A673 (cell line): ENCODE measurements at regions not wholly inside any gene's neighbourhood (a gene's known extent, or its start where the extent isn't known, plus 50 kb on each side); places are given as distances from the start of the nearest gene placed in this dataset.

ENCODE experiments used
- BruUV-seq: library from RNA; stranded (reverse); fragments of 400-500 nt; replicated peaks from 2 replicates; lab custom pipeline; 2021; lab: Mats Ljungman, UMichigan
- CTCF ChIA-PET: fragments of 300-600 bp; sonication (Branson Sonifier 250); formaldehyde crosslinking; loops from one replicate; lab custom pipeline; 2022; ENCODE audit warnings: antibody characterized with exemption; lab: Charles Lee
- POLR2A ChIA-PET: fragments of 300-600 bp; sonication (Branson Sonifier 250); formaldehyde crosslinking; loops from one replicate; lab custom pipeline; 2022; ENCODE audit warnings: antibody characterized with exemption; ENCODE audit not compliant: low non-redundant PET; lab: Charles Lee
- DNase-seq: peaks from one replicate; pipeline ENCODE4 v3.0.0-alpha.2; 2015; ENCODE audit warnings: low spot score
- H3K27ac ChIP-seq: fragments of 200-600 bp; sonication (generic); 2 replicates; pipeline ENCODE4 v1.5.1; 2016; ENCODE audit warnings: mixed run types, low read depth, mild to moderate bottlenecking, mixed read lengths, antibody characterized with exemption, low read length; ENCODE audit not compliant: poor library complexity, severe bottlenecking
- H3K27me3 ChIP-seq: fragments of 200-600 bp; sonication (generic); replicated peaks from 2 replicates; pipeline ENCODE4 v1.6.1; 2017; ENCODE audit warnings: mixed run types, low read depth, mild to moderate bottlenecking, mixed read lengths, antibody characterized with exemption, low read length; ENCODE audit not compliant: insufficient read depth, poor library complexity
- H3K36me3 ChIP-seq: fragments of 200-600 bp; sonication (generic); 2 replicates; pipeline ENCODE4 v1.6.1; 2016; ENCODE audit warnings: mixed run types, mild to moderate bottlenecking, mixed read lengths, antibody characterized with exemption, low read length; ENCODE audit not compliant: insufficient read depth, poor library complexity, severe bottlenecking
- H3K4me1 ChIP-seq: fragments of 200-600 bp; sonication (generic); 2 replicates; pipeline ENCODE4 v1.6.1; 2017; ENCODE audit warnings: mixed run types, mild to moderate bottlenecking, mixed read lengths, antibody characterized with exemption, low read length; ENCODE audit not compliant: insufficient read depth, poor library complexity, severe bottlenecking
- H3K4me3 ChIP-seq: fragments of 200-600 bp; sonication (generic); 2 replicates; pipeline ENCODE4 v1.5.1; 2016; ENCODE audit warnings: low read depth, mixed run types, mild to moderate bottlenecking, mixed read lengths, low read length; ENCODE audit not compliant: poor library complexity, severe bottlenecking
- H3K9me3 ChIP-seq: fragments of 200-600 bp; sonication (generic); 2 replicates; pipeline ENCODE4 v1.6.1; 2016; ENCODE audit warnings: mixed run types, low read depth, mild to moderate bottlenecking, mixed read lengths, antibody characterized with exemption, low read length; ENCODE audit not compliant: poor library complexity, severe bottlenecking
- CTCF ChIP-seq: fragments of 300-800, 200-600 bp; sonication (generic); conservative IDR thresholded peaks from 2 replicates; pipeline ENCODE4 v1.5.1; 2017; ENCODE audit warnings: low read depth, mild to moderate bottlenecking, antibody characterized with exemption, low read length, moderate library complexity, mixed read lengths
- EZH2 ChIP-seq: fragments of 200-600 bp; sonication (generic); IDR thresholded peaks from 2 replicates; pipeline ENCODE4 v1.6.1; 2017; ENCODE audit warnings: borderline replicate concordance, low read depth, mild to moderate bottlenecking, mixed read lengths, antibody characterized with exemption, low read length; ENCODE audit not compliant: poor library complexity, severe bottlenecking
- intact Hi-C: fragments of 100-400 bp; cut with micrococcal nuclease; formaldehyde crosslinking; loops from one replicate; pipeline ENCODE4 v1.10.0; 2022; ENCODE audit not compliant: unreplicated experiment

DNA sequence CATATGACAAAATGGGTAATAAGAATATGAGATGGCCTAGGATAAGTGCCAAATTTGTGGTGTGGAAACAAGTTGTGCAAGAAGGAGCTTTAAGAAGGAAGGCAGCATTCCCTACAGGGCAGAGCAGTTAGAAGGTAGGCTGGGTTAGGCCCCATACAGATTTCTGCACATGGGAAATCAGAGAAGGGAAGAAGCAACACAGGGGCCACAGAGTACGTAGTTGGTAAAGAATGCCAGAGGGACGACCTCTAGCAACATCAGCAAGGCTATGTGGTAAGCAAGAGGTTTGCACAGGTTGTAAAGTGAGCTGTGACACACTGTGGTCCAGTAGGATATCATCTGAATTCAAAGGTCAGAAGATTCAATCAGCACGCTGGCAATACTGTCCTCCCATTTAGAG lies 765.6 kb upstream of the B3GALT2 start:
- Histone ChIP-seq H3K9me3 (no peaks in the 10 kb centered on the region), H3K27me3 (no peaks in the 10 kb centered on the region), H3K4me3 (no peak overlapping the region), H3K36me3 (no peaks in the 10 kb centered on the region), H3K27ac (no peak overlapping the region), H3K4me1 (no peaks in the 10 kb centered on the region)
- BruUV-seq: no TSS peak
- POLR2A ChIA-PET: no interaction called here
- CTCF ChIA-PET: no interaction called here
- intact Hi-C loops: no loop called here
- TF ChIP-seq CTCF (no peak), EZH2 (no peak)
- DNase-seq: no peak

- intact Hi-C loops: no loop called here
- no TSS peak for BruUV-seq
- CTCF ChIA-PET: no interaction called here
Observed at GRCh38 chr1:193944454-193944853, 758.0 kb upstream of the B3GALT2 start.

GRCh38 chr1:193940176-193940575 lies 753.8 kb upstream of the B3GALT2 start:
- no peak for DNase-seq
- no peaks in the 10 kb centered on the region for H3K4me1 ChIP-seq
- no peak for TF ChIP-seq CTCF
- TF ChIP-seq EZH2: no peak
- H3K4me3 ChIP-seq: no peak overlapping the region
- H3K27ac ChIP-seq: no peak overlapping the region
- no peaks in the 10 kb centered on the region for H3K9me3 ChIP-seq
- POLR2A ChIA-PET: no interaction called here
- CTCF ChIA-PET: no interaction called here
- BruUV-seq: no TSS peak
- intact Hi-C loops: no loop called here
- no peaks in the 10 kb centered on the region for H3K27me3 ChIP-seq
- H3K36me3 ChIP-seq: no peaks in the 10 kb centered on the region

More at GRCh38 chr1:193944454-193944853, 758.0 kb upstream of the B3GALT2 start:
- Histone ChIP-seq H3K27ac (no peak overlapping the region), H3K4me1 (no peaks in the 10 kb centered on the region), H3K27me3 (no peaks in the 10 kb centered on the region), H3K36me3 (no peaks in the 10 kb centered on the region), H3K4me3 (no peak overlapping the region), H3K9me3 (no peaks in the 10 kb centered on the region)
- TF ChIP-seq EZH2 (no peak), CTCF (no peak)
- POLR2A ChIA-PET: no interaction called here
- DNase-seq: no peak
